Endothelial cell of umbilical vein (primary cell): ENCODE measurements at regions not wholly inside any gene's neighbourhood (a gene's known extent, or its start where the extent isn't known, plus 50 kb on each side); places are given as distances from the start of the nearest gene placed in this dataset.
"Not testable (repeated sequence)": the region's sequence is repeated elsewhere in the genome, so short reads cannot be mapped to it uniquely, and the experiment has no call there.

ENCODE experiments used
- CTCF ChIP-seq, 2 donors: IDR thresholded peaks; 1 replicate in 1 of 2; 2 replicates in 1 of 2; pipeline ENCODE4 v1.5.1; 2011; ENCODE audit warnings: low read length in 2 of 2, mild to moderate bottlenecking in 2 of 2, moderate library complexity in 2 of 2, control low read depth in 1 of 2, inconsistent platforms in 1 of 2, low read depth in 1 of 2; ENCODE audit not compliant: insufficient read depth in 1 of 2; ENCODE audit errors: extremely low read depth in 1 of 2
- EZH2 ChIP-seq: IDR thresholded peaks from 2 replicates; pipeline ENCODE4 v1.6.1; 2012; ENCODE audit warnings: borderline replicate concordance, low read depth, mild to moderate bottlenecking, moderate library complexity, low read length, inconsistent platforms; ENCODE audit not compliant: severe bottlenecking
- FOS ChIP-seq: IDR thresholded peaks from 2 replicates; pipeline ENCODE4 v1.6.1; 2011; ENCODE audit warnings: mild to moderate bottlenecking, low read length, moderate library complexity, borderline replicate concordance; ENCODE audit not compliant: insufficient read depth
- GATA2 ChIP-seq: IDR thresholded peaks from 2 replicates; pipeline ENCODE4 v1.7.0; 2011; ENCODE audit warnings: low read depth, mild to moderate bottlenecking, moderate library complexity, mixed read lengths, low read length; ENCODE audit not compliant: insufficient read length, insufficient read depth
- MAX ChIP-seq: IDR thresholded peaks from 2 replicates; pipeline ENCODE4 v1.6.1; 2011; ENCODE audit not compliant: insufficient read depth, insufficient read length
- MYC ChIP-seq: IDR thresholded peaks from one replicate; pipeline ENCODE4 v1.6.1; 2011; ENCODE audit warnings: mild to moderate bottlenecking, low read depth, low read length
- POLR2A ChIP-seq: IDR thresholded peaks from 2 replicates; pipeline ENCODE4 v1.6.1; 2012; ENCODE audit warnings: low read depth, mild to moderate bottlenecking, control low read depth, low read length
- POLR2AphosphoS5 ChIP-seq: IDR thresholded peaks from 2 replicates; pipeline ENCODE4 v1.6.1; 2012; ENCODE audit warnings: low read depth, mild to moderate bottlenecking, control low read depth, low read length, moderate library complexity; ENCODE audit not compliant: insufficient read depth

GRCh38 chr11:38512830-38513229 is 1914.8 kb upstream of the RAG2 start:
- not testable (repeated sequence) for TF ChIP-seq CTCF (IDR thresholded peaks at IDR 0.05; ENCODE audit: extremely low read depth in 1 of 2, insufficient read depth in 1 of 2, low read depth in 1 of 2, low read length in 2 of 2); POLR2AphosphoS5; EZH2; POLR2A; FOS; MAX; MYC; GATA2
